Hepatocyte (in vitro differentiated cells): ENCODE measurements at regions not wholly inside any gene's neighbourhood (a gene's known extent, or its start where the extent isn't known, plus 50 kb on each side); places are given as distances from the start of the nearest gene placed in this dataset.

ENCODE experiments used
- DNase-seq: peaks from one replicate; pipeline ENCODE4 v3.0.0-alpha.2; 2016; ENCODE audit warnings: low spot score
- H2AFZ ChIP-seq: fragments of 200-600 bp; sonication (generic); 2 replicates; pipeline ENCODE4 v1.6.0; 2016; ENCODE audit warnings: antibody characterized with exemption, mild to moderate bottlenecking
- H3K27ac ChIP-seq: fragments of 200-600 bp; sonication (generic); 2 replicates; pipeline ENCODE4 v1.5.1; 2016; ENCODE audit warnings: mild to moderate bottlenecking
- H3K27me3 ChIP-seq: fragments of 200-600 bp; sonication (generic); 2 replicates; pipeline ENCODE4 v1.6.1; 2016
- H3K36me3 ChIP-seq: fragments of 200-600 bp; sonication (generic); replicated peaks from 2 replicates; pipeline ENCODE4 v1.5.1; 2016; ENCODE audit warnings: low read depth; ENCODE audit not compliant: insufficient read depth
- H3K4me1 ChIP-seq: fragments of 200-600 bp; sonication (generic); 2 replicates; pipeline ENCODE4 v1.5.1; 2016; ENCODE audit warnings: mild to moderate bottlenecking, moderate library complexity; ENCODE audit not compliant: insufficient read depth
- H3K4me2 ChIP-seq: fragments of 200-600 bp; sonication (generic); 2 replicates; pipeline ENCODE4 v1.6.0; 2016
- H3K4me3 ChIP-seq: fragments of 200-600 bp; sonication (generic); 2 replicates; pipeline ENCODE4 v1.5.1; 2016; ENCODE audit warnings: mild to moderate bottlenecking
- H3K79me2 ChIP-seq: fragments of 200-600 bp; sonication (generic); 2 replicates; pipeline ENCODE4 v1.6.0; 2017; ENCODE audit warnings: mild to moderate bottlenecking
- H3K9me2 ChIP-seq: fragments of 200-600 bp; sonication (generic); replicated peaks from 2 replicates; pipeline ENCODE4 v1.6.0; 2017; ENCODE audit warnings: mild to moderate bottlenecking; ENCODE audit not compliant: insufficient read depth
- H3K9me3 ChIP-seq: fragments of 200-600 bp; sonication (generic); 2 replicates; pipeline ENCODE4 v1.5.1; 2016; ENCODE audit warnings: low read depth, mild to moderate bottlenecking
- H4K20me1 ChIP-seq: fragments of 200-600 bp; sonication (generic); 2 replicates; pipeline ENCODE4 v1.6.0; 2016; ENCODE audit warnings: mild to moderate bottlenecking; ENCODE audit not compliant: insufficient read depth, poor library complexity, severe bottlenecking
- CTCF ChIP-seq: fragments of 200-600 bp; sonication (generic); IDR thresholded peaks from 2 replicates; pipeline ENCODE4 v1.5.1; 2016; ENCODE audit warnings: antibody characterized with exemption, mild to moderate bottlenecking; ENCODE audit not compliant: poor library complexity
- EZH2 ChIP-seq: fragments of 200-600 bp; sonication (generic); IDR thresholded peaks from 2 replicates; pipeline ENCODE4 v1.6.1; 2016; ENCODE audit warnings: antibody characterized with exemption, mild to moderate bottlenecking, borderline replicate concordance
- EZH2phosphoT487 ChIP-seq: fragments of 200-600 bp; sonication (generic); IDR thresholded peaks from one replicate; pipeline ENCODE4 v1.6.1; 2018; ENCODE audit warnings: antibody characterized with exemption, mild to moderate bottlenecking, low read depth, moderate library complexity; ENCODE audit not compliant: unreplicated experiment, severe bottlenecking
- WGBS: methylation state at CpG from one replicate; pipeline ENCODE4 v1.1.6; 2016; ENCODE audit warnings: low lambda C conversion rate; ENCODE audit errors: missing lambda C conversion rate; 5-methylcytosine and 5-hydroxymethylcytosine counted together

GRCh38 chr21:18547347-18547746 lies 143.8 kb upstream of the TMPRSS15 start:
- Histone ChIP-seq H3K27ac (no peak overlapping the region), H3K79me2 (no peaks in the 10 kb centered on the region), H3K4me1 (no peaks in the 10 kb centered on the region), H3K9me3 (no peaks in the 10 kb centered on the region), H3K4me2 (no peak overlapping the region), H3K36me3 (no peaks in the 10 kb centered on the region), H3K9me2 (no peaks in the 10 kb centered on the region), H3K27me3 (no peaks in the 10 kb centered on the region), H2AFZ (no peak overlapping the region), H4K20me1 (no peaks in the 10 kb centered on the region), H3K4me3 (no peak overlapping the region)
- TF ChIP-seq CTCF (no peak), EZH2 (no peak), EZH2phosphoT487 (no peak)
- 90% methylated on average over 1 of the region's 1 CpG for WGBS
- no peak for DNase-seq

GRCh38 chr21:18548249-18548648 lies 144.7 kb upstream of the TMPRSS15 start:
- Histone ChIP-seq H3K9me2 (no peaks in the 10 kb centered on the region), H3K27me3 (no peaks in the 10 kb centered on the region), H3K4me1 (no peaks in the 10 kb centered on the region), H3K36me3 (no peaks in the 10 kb centered on the region), H2AFZ (no peak overlapping the region), H3K4me2 (no peak overlapping the region), H3K9me3 (no peaks in the 10 kb centered on the region), H4K20me1 (no peaks in the 10 kb centered on the region), H3K79me2 (no peaks in the 10 kb centered on the region), H3K4me3 (no peak overlapping the region), H3K27ac (no peak overlapping the region)
- TF ChIP-seq EZH2, result no peak
- TF ChIP-seq CTCF, result no peak
- no peak for TF ChIP-seq EZH2phosphoT487
- no peak for DNase-seq

GRCh38 chr21:18549214-18549905 lies 145.8 kb upstream of the TMPRSS15 start:
- Histone ChIP-seq H2AFZ (no peak overlapping the region), H3K79me2 (no peaks in the 10 kb centered on the region), H3K27me3 (no peaks in the 10 kb centered on the region), H3K4me2 (no peak overlapping the region), H3K4me1 (no peaks in the 10 kb centered on the region), H3K9me3 (no peaks in the 10 kb centered on the region), H3K9me2 (no peaks in the 10 kb centered on the region), H3K36me3 (no peaks in the 10 kb centered on the region), H3K27ac (no peak overlapping the region), H3K4me3 (no peak overlapping the region), H4K20me1 (no peaks in the 10 kb centered on the region)
- TF ChIP-seq EZH2phosphoT487, result no peak
- TF ChIP-seq EZH2, result no peak
- no peak for TF ChIP-seq CTCF
- DNase-seq, result no peak
- WGBS, result 39% methylated on average over 4 of the region's 4 CpGs

GRCh38 chr21:18550361-18550760 lies 146.8 kb upstream of the TMPRSS15 start:
- H2AFZ ChIP-seq, result no peak overlapping the region
- no peak overlapping the region for H3K4me2 ChIP-seq
- no peak overlapping the region for H3K27ac ChIP-seq
- no peaks in the 10 kb centered on the region for H3K4me1 ChIP-seq
- H4K20me1 ChIP-seq, result no peaks in the 10 kb centered on the region
- H3K9me3 ChIP-seq, result no peaks in the 10 kb centered on the region
- H3K27me3 ChIP-seq, result no peaks in the 10 kb centered on the region
- H3K4me3 ChIP-seq, result no peak overlapping the region
- no peak for DNase-seq
- no peaks in the 10 kb centered on the region for H3K36me3 ChIP-seq
- WGBS, result 96% methylated on average over 3 of the region's 3 CpGs
- TF ChIP-seq EZH2 (no peak), EZH2phosphoT487 (no peak), CTCF (no peak)
- H3K9me2 ChIP-seq, result no peaks in the 10 kb centered on the region
- no peaks in the 10 kb centered on the region for H3K79me2 ChIP-seq
